Neutrophil (primary cell): ENCODE measurements at regions not wholly inside any gene's neighbourhood (a gene's known extent, or its start where the extent isn't known, plus 50 kb on each side); places are given as distances from the start of the nearest gene placed in this dataset.

Source experiments
- H3K27ac ChIP-seq: fragments of 200-600 bp; sonication (generic); 2 replicates; pipeline ENCODE4 v1.5.1; 2016; ENCODE audit warnings: mild to moderate bottlenecking, moderate library complexity
- H3K27me3 ChIP-seq: fragments of 200-600 bp; sonication (generic); 2 replicates; pipeline ENCODE4 v1.6.0; 2016; ENCODE audit warnings: mild to moderate bottlenecking
- H3K36me3 ChIP-seq: fragments of 200-600 bp; sonication (generic); 2 replicates; pipeline ENCODE4 v1.5.1; 2017
- H3K4me1 ChIP-seq, 2 experiments: fragments of 200-600 bp in 1 of 2; sonication (generic) in 1 of 2; 1 replicate in 1 of 2; 2 replicates in 1 of 2; pipeline versions ENCODE4 v1.5.1 to v1.6.1; 2013 to 2016; ENCODE audit warnings: low read depth in 1 of 2, low read length in 1 of 2, mild to moderate bottlenecking in 1 of 2, moderate library complexity in 1 of 2; ENCODE audit not compliant: control insufficient read depth in 1 of 2, insufficient read depth in 1 of 2
- H3K4me3 ChIP-seq, 2 experiments: fragments of 200-600 bp in 1 of 2; sonication (generic) in 1 of 2; 1 replicate in 1 of 2; 2 replicates in 1 of 2; pipeline ENCODE4 v1.5.1; 2013 to 2016; ENCODE audit warnings: low read depth in 1 of 2, low read length in 1 of 2, mild to moderate bottlenecking in 1 of 2, moderate library complexity in 1 of 2
- H3K9me3 ChIP-seq: fragments of 200-600 bp; sonication (generic); 2 replicates; pipeline ENCODE4 v1.5.1; 2016
- TF ChIP-seq, protein P1 (sequence below): fragments of 200-600 bp; sonication (generic); IDR thresholded peaks from 2 replicates; pipeline ENCODE4 v1.5.1; 2016; ENCODE audit warnings: antibody characterized with exemption

DNA sequence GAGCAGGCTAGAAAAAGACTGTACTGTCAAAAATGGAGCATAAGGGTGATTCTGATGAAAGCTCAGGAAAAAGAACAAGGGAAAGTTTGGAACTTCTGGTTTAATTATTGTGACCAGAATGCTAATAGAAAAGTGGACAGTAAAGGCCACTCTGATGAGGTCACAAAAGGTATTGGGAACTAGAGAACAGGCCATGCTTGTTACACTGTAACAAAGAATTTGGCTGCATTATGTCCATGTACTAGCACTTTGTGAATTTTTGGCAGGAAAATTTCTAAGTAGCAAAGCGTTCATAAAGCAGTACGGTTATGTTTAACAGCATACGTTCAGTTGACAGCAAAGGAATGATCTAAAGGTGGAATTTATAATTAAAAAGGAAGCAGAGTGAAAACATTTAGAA, 418.6 kb downstream of the TRIB2 start:
- no peaks in the 10 kb centered on the region for H3K27me3 ChIP-seq
- H3K27ac ChIP-seq: no peak overlapping the region
- no peak overlapping the region for H3K4me3 ChIP-seq
- TF ChIP-seq, protein P1, sequence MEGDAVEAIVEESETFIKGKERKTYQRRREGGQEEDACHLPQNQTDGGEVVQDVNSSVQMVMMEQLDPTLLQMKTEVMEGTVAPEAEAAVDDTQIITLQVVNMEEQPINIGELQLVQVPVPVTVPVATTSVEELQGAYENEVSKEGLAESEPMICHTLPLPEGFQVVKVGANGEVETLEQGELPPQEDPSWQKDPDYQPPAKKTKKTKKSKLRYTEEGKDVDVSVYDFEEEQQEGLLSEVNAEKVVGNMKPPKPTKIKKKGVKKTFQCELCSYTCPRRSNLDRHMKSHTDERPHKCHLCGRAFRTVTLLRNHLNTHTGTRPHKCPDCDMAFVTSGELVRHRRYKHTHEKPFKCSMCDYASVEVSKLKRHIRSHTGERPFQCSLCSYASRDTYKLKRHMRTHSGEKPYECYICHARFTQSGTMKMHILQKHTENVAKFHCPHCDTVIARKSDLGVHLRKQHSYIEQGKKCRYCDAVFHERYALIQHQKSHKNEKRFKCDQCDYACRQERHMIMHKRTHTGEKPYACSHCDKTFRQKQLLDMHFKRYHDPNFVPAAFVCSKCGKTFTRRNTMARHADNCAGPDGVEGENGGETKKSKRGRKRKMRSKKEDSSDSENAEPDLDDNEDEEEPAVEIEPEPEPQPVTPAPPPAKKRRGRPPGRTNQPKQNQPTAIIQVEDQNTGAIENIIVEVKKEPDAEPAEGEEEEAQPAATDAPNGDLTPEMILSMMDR: no peak
- no peaks in the 10 kb centered on the region for H3K4me1 ChIP-seq
- H3K36me3 ChIP-seq: no peaks in the 10 kb centered on the region
- no peaks in the 10 kb centered on the region for H3K9me3 ChIP-seq

DNA sequence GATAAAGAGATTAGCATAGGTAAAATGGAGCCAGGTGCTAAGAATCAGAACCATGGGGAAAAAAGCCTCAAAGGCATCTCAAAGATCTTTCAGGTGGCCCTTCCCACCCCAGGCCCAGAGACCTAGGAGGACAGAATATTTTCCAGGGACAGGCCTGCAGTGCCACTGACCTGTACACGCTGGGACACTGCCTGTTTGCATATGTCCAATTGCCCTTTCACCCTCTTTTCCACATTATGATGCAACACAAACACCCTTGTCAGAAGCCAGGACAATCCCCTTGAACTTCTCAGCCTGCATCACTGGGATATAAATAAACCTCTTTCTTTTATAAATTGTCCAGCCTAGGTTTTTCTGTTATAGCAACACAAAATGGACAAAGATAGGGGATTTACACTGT, 419.1 kb downstream of the TRIB2 start:
- no peaks in the 10 kb centered on the region for H3K36me3 ChIP-seq
- TF ChIP-seq, protein P1: no peak
- no peak overlapping the region for H3K4me3 ChIP-seq
- H3K27ac ChIP-seq: no peak overlapping the region
- H3K9me3 ChIP-seq: no peaks in the 10 kb centered on the region
- no peaks in the 10 kb centered on the region for H3K27me3 ChIP-seq
- no peaks in the 10 kb centered on the region for H3K4me1 ChIP-seq

DNA sequence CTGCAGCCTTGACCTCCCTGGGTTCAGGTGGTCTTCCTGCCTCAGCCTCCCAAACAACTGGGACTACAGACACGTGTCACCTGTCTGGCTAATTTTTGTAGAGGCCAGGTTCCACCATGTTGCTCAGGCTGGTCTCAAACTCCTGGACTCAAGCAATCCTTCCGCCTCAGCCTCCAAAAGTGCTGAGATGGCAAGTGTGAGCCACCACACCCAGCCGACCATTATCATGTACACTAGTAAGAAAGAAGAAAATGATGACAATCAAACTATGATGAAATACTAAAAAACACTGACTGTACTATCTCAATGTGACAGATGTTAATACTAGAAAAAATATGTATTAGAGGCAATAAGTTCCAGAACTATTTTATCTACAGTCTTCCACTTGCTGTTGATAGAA, 420.9 kb downstream of the TRIB2 start:
- H3K36me3 ChIP-seq: no peaks in the 10 kb centered on the region
- H3K27ac ChIP-seq: no peak overlapping the region
- no peaks in the 10 kb centered on the region for H3K9me3 ChIP-seq
- H3K27me3 ChIP-seq: no peaks in the 10 kb centered on the region
- TF ChIP-seq, protein P1: no peak
- no peak overlapping the region for H3K4me3 ChIP-seq
- no peaks in the 10 kb centered on the region for H3K4me1 ChIP-seq

DNA sequence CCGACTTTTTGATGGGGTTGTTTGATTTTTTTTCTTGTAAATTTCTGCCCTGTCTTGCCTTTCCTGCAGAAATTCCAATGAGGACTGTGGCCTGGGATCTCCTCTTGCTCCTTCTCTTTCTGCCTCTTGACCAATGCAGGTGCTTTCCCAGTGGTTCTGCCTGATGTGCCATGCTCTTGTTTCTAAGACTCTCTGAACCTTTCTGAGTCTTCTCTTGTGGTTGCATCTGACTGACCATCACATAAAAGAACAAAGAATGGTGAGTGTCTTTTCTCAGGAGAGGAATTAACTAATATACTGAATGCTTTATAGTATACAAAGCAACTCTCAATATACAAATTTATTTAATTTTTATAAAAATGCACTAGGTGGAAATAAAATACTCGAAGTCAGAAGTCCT, 424.6 kb downstream of the TRIB2 start:
- H3K27ac ChIP-seq: no peak overlapping the region
- H3K4me1 ChIP-seq: no peaks in the 10 kb centered on the region
- no peaks in the 10 kb centered on the region for H3K9me3 ChIP-seq
- TF ChIP-seq, protein P1: no peak
- no peak overlapping the region for H3K4me3 ChIP-seq
- H3K36me3 ChIP-seq: no peaks in the 10 kb centered on the region
- no peaks in the 10 kb centered on the region for H3K27me3 ChIP-seq

DNA sequence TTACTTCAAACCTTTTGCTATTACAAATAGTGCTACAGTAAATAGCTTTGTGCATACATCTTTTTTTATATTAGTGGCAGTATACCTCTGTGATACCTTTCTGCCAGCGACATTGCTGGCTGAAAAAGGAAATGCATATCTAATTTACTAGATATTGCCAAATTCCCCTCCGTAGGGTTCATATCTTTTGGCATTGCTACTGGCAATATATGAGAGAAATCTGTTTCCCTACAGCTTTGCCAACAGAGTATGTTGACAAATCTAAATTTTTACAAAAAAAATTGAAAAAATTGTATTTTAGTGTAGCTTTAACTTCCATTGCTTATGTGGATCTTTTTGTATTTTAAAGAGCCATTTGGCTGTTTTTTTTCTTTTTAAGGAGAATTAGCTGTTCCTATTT, 426.7 kb downstream of the TRIB2 start:
- H3K4me3 ChIP-seq: no peak overlapping the region
- TF ChIP-seq, protein P1: no peak

DNA sequence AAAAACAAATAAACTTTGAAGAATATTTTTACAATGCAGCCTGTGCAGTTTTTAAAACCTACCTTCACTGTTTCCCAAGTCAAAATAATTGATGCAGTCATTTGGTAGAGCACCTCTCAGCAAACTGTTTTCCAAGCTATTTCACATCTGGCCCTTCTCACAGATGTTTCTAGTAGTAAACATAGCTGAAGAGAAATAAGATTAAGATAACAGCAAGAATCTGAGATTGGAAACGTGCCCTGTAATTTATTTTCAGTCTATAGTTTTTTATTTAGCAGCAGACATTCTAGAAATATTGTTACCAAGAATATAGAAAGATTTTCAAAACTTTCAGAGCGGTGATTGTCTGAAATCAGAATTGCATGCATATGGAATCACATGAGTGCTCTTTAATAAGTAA, 440.2 kb downstream of the TRIB2 start:
- TF ChIP-seq, protein P1: no peak
- H3K36me3 ChIP-seq: no peaks in the 10 kb centered on the region
- H3K9me3 ChIP-seq: no peaks in the 10 kb centered on the region
- H3K4me3 ChIP-seq: no peak overlapping the region
- no peaks in the 10 kb centered on the region for H3K4me1 ChIP-seq
- H3K27ac ChIP-seq: no peak overlapping the region
- H3K27me3 ChIP-seq: no peaks in the 10 kb centered on the region

More for the DNA sequence above, 426.7 kb downstream of the TRIB2 start:
- no peaks in the 10 kb centered on the region for H3K4me1 ChIP-seq
- no peak overlapping the region for H3K27ac ChIP-seq
- no peaks in the 10 kb centered on the region for H3K27me3 ChIP-seq
- no peaks in the 10 kb centered on the region for H3K36me3 ChIP-seq
- no peaks in the 10 kb centered on the region for H3K9me3 ChIP-seq
